ENCODE measurements at regions not wholly inside any gene's neighbourhood (a gene's known extent, or its start where the extent isn't known, plus 50 kb on each side); places are given as distances from the start of the nearest gene placed in this dataset.

- TF ChIP-seq ZNF391 (tag by site-specific recombination; IDR thresholded peaks at IDR 0.05; ENCODE audit: borderline replicate concordance, low read depth) (no peak), ZNF10 (tag by site-specific recombination; IDR thresholded peaks at IDR 0.05) (no peak)
These were observed 1435.2 kb upstream of the CADM2 start (continued) for GRCh38 chr3:83523470-83524073.

- H3K4me3 ChIP-seq (ENCODE audit: low read depth, low read length), result no peak overlapping the region
- no peaks in the 10 kb centered on the region for H3K4me1 ChIP-seq (ENCODE audit: control insufficient read depth, insufficient read depth, low read length)
- H3K9me3 ChIP-seq (ENCODE audit: control insufficient read depth, insufficient read depth, low read depth, low read length), result no peaks in the 10 kb centered on the region
- ChIA-PET CTCF (interaction anchor here (0.9 kb wide), 1 partner anchor 12 kb away, joined by 3 read pairs; no protein-coding TSS in a partner anchor), POLR2A (no interaction called here)
- no peak for TF ChIP-seq ZNF391 (tag by site-specific recombination; IDR thresholded peaks at IDR 0.05; ENCODE audit: borderline replicate concordance, low read depth)
- no peak for TF ChIP-seq ZBTB7A (tag by site-specific recombination; IDR thresholded peaks at IDR 0.05; ENCODE audit: low read depth)
- TF ChIP-seq ZNF2 (tag by site-specific recombination; IDR thresholded peaks at IDR 0.05), result no peak
- no peak for TF ChIP-seq ZBTB1 (tag by site-specific recombination; IDR thresholded peaks at IDR 0.05)
- no peak for TF ChIP-seq MEIS1 (CRISPR knock-in tag; IDR thresholded peaks at IDR 0.05; ENCODE audit: borderline replicate concordance)
- H3K36me3 ChIP-seq (ENCODE audit: control insufficient read depth in 2 of 2, insufficient read depth in 1 of 2, low read length in 2 of 2), result no peaks in the 10 kb centered on the region
- H3K27ac ChIP-seq (ENCODE audit: extremely low read depth, low read depth, low read length), result no peak overlapping the region
These were observed 1433.9 kb upstream of the CADM2 start for GRCh38 chr3:83524901-83525300.

GRCh38 chr3:83559082-83559481 lies 1399.7 kb upstream of the CADM2 start:
- Histone ChIP-seq H3K36me3 (ENCODE audit: control insufficient read depth in 2 of 2, insufficient read depth in 1 of 2, low read length in 2 of 2) (no peaks in the 10 kb centered on the region), H3K4me3 (ENCODE audit: low read depth, low read length) (no peak overlapping the region), H3K27ac (ENCODE audit: extremely low read depth, low read depth, low read length) (no peak overlapping the region), H3K9me3 (ENCODE audit: control insufficient read depth, insufficient read depth, low read depth, low read length) (no peaks in the 10 kb centered on the region), H3K4me1 (ENCODE audit: control insufficient read depth, insufficient read depth, low read length) (no peaks in the 10 kb centered on the region)
- TF ChIP-seq PRDM1 (tag by site-specific recombination; IDR thresholded peaks at IDR 0.05) (no peak), ZBTB11 (tag by site-specific recombination; conservative IDR thresholded peaks at IDR 0.05; ENCODE audit: low read depth) (no peak), ZNF202 (tag by site-specific recombination; IDR thresholded peaks at IDR 0.05; ENCODE audit: borderline replicate concordance) (no peak), ZNF112 (tag by site-specific recombination; IDR thresholded peaks at IDR 0.05) (no peak), ZNF121 (tag by site-specific recombination; IDR thresholded peaks at IDR 0.05) (no peak), ZNF701 (tag by site-specific recombination; IDR thresholded peaks at IDR 0.05) (no peak), PRDM4 (tag by site-specific recombination; IDR thresholded peaks at IDR 0.05) (no peak), ZNF488 (tag by site-specific recombination; IDR thresholded peaks at IDR 0.05) (no peak)
- ChIA-PET POLR2A (no interaction called here), CTCF (no interaction called here)

All from HEK293 (cell line).